HTR-8/SVneo (cell line): ENCODE measurements at regions not wholly inside any gene's neighbourhood (a gene's known extent, or its start where the extent isn't known, plus 50 kb on each side); places are given as distances from the start of the nearest gene placed in this dataset.
"Not testable (repeated sequence)": the region's sequence is repeated elsewhere in the genome, so short reads cannot be mapped to it uniquely, and the experiment has no call there.

Source experiments
- DNase-seq: peaks from one replicate; pipeline ENCODE4 v3.0.0; 2011; ENCODE audit warnings: low spot score, mixed read lengths; ENCODE audit not compliant: insufficient read length
- FAIRE-seq: peaks from 2 replicates; lab custom pipeline; 2011; peaks lifted over from hg19 to GRCh38; lab: Jason Lieb, UNC

DNA sequence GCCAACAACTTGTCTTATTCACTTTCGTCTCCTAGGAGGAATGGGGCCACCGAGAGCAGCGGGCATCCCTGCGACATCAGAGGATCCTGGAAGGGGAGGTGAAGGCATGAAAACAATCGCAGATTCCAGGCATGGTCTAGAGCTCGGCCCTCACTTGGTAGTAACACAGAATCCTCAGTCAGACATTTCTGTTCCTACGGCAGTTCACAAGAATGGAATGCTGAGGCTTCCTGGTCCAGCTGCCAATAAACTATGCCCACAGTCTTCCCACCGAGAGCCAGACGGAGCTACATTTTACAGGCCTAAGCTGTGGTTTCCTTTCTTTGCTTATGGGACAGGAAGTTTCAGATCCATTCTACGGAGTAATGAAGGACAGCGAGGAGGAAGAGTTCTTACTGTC is 75.8 kb downstream of the OR13A1 start:
- FAIRE-seq (no peak), DNase-seq (no peak)

- DNase-seq (no peak), FAIRE-seq (no peak)
Measured at GRCh38 chr10:45241865-45242520, 73.4 kb downstream of the OR13A1 start.

DNA sequence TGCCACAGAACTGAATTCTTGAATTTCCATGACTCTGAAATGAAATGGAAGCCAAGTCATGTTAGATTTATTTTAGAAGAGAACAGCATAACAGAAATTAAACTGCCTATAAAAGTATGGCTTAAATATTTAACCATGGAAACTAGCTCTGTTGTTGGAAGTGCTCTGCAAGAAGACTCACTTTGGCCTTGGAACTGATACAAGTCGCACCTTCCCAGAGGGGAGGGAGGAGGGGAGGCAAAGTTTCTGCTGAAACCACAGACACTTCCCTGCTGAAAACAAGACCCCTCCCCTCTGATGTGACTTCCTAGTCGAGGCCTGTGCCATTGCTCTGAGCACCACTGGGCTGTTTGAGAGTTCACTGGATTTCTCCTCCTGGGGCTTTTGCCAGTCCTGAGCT is 72.1 kb downstream of the OR13A1 start:
- FAIRE-seq, result no peak
- no peak for DNase-seq

- FAIRE-seq, result no peak
- DNase-seq, result no peak
Measured at GRCh38 chr10:45246522-45246921, 68.9 kb downstream of the OR13A1 start.

DNA sequence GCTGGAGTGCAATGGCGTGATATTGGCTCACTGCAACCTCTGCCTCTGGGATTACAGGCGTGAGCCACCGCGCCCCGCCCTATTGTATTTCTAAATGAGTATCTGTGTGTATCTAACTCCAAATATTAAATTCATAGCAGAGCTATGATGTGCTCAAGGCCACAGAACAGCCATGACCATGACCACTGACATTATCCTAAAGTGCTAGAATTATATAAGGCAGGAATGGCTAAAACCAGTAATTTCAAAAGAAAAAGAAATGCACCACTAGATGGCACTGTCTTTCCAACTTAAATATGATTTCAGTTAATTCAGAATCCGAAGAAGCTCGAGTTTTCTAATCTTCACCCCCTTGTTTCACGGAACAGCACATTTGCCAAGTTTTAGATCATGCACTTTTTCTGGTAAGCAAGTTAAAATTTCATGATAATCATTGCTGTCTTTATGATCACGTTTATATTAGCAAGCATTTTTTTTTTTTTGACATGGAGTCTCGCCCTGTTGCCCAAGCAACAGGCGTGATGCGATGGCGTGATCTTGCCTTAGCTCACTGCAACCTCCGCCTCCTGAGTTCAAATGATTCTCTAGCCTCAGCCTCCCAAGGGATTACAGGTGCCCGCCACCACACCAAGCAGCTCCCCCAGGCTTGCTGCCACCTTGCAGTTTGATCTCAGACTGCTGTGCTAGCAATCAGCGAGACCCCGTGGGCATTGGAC is 65.3 kb downstream of the OR13A1 start:
- DNase-seq, result peak; percentile 27

GRCh38 chr10:45250694-45251075 is 64.7 kb downstream of the OR13A1 start:
- not testable (repeated sequence) for FAIRE-seq, DNase-seq

More for the DNA sequence above, 65.3 kb downstream of the OR13A1 start:
- FAIRE-seq, result no peak
